SIG-M5 treated with dmso at 0.1 percent for 504 hours (cell line): ENCODE measurements at regions not wholly inside any gene's neighbourhood (a gene's known extent, or its start where the extent isn't known, plus 50 kb on each side); places are given as distances from the start of the nearest gene placed in this dataset.

ENCODE experiments used
- DNase-seq: peaks from one replicate; lab custom pipeline; 2025; ENCODE audit not compliant: unreplicated experiment; lab: John Stamatoyannopoulos, UW

DNA sequence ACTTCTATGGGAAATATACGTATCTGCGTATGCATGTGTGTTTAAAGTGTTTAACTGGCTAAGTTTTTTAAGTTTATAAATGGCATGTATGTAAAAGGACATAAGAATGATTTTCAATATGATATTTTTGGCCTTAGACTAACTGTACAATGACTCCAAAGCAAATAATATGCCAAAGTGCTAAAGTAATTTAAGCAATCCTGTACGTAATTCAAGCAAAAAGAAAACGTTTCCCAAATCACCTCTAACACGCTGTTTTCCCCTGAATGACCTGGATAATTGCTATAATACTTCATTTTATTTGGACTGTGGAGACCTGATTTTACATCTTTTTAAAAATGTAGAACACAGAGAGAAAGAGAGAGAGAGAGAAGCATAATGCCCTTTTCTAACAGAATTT lies 183.0 kb upstream of the HAND2 start:
- DNase-seq, result no peak

DNA sequence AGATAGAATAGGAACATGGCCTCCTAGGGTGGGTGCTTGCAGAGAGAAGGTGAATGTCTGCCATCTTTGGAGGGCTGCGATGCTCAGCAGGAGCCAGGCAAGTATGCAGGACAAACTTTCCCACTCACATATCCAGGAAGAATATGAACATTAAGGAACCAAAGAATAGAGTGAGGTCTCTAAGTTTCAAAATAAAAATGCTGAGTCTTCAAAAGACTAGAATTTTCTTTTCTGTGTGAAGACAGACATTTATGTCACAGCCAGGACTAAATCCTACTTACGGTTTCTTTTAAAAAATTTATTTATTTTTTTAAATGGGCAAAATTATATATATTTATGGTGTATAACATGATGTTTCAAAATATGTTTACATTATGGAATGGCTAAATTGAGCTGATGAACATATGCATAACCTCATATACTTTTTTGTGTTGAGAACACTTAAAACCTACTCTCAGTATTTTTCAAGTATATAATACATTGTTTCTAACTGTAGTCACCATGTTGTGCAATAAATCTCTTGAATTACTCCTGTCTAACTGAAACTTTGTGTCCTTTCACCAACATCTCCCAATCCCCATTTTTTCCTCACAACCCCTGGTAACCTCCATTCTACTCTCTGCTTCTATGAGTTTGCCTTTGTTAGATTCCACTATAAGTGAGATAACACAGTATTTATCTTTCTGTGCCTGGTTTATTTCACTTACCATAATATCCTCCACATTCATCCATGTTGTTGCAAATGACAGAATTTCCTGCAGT lies 177.8 kb upstream of the HAND2 start:
- no peak for DNase-seq

DNA sequence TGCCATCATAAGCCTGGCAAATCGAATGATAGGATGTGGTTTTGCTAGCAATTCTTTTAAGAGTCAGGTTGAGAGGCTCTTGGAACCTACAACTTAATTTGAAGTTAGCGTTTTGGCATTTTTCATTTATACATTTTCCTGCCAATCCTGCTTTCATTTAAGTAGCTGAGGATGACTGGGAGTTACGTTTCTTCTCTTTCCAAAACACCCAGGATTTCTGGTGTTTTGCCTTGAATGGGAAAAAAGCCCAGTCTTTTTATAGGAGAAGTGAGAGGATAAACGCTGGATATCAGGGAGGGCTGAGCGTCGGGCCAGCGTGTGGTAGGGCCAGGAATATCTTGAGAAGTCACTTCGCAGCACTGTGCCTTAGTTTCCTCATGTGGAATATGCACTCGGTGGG lies 174.2 kb upstream of the HAND2 start:
- DNase-seq, result no peak

DNA sequence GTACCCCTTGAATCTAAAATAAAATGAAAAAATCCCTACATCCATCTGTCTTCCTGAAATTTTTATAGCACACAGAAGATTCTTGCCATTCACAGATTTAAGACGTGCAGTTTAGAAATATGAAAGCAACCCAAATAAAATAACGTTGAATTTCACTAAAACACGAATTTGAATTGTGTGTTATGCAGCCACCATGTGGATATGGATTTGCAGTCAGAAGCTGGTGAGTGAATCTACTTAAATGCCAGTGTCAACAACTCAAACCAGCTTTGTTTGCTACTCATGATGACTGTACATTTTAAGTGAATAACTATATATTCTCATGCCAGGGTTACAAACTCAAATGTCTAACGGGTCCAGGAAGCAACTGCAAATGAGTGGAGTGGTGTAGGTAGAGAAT lies 173.0 kb upstream of the HAND2 start:
- DNase-seq, result no peak

DNA sequence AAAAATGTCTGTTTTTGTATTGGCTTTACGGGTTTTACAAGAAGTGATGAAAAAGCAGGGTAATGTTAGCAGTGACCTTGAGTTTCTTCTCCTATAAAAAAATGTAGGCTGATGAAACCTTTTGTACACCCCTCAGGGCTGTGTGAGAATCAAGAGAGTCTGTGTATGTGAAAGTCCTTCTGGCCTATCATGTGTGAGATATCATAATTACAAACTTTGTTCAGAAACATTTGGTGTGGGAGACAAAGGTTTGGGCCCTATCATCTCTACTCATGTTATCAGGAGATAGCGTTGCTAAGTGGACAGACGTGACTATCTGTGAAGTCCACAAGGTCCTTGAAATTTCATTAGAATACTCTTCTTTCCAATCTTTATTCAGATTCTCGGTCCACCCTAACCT lies 170.6 kb upstream of the HAND2 start:
- no peak for DNase-seq

DNA sequence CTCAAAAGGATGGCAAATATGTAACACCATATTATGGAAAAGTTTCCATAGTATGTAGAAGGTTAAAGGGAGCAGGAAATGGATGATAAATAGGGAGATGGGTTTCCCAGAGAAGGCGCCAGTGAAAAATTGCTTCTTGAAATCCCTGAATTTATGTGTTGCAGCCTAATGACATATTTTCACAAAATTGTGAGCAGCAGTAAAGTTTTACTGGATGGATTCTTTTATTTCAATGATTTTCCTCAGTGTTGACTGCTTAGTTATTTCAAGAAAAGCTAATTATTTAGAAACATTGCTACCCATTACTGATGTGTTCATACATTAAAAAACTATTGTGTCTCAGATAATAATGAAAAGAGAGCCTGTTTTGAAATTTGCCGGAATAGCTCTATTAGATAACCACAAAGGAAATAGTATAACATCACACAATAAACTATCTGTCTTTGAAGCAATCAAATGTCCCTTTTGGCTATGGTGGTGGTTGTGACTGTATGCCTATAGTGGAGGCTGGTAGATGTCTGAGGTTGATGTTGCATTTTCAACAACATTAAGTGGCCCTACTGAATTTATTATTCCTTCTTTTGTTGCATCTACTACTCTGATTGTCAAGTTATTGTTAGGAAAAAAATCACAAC lies 169.9 kb upstream of the HAND2 start:
- no peak for DNase-seq

DNA sequence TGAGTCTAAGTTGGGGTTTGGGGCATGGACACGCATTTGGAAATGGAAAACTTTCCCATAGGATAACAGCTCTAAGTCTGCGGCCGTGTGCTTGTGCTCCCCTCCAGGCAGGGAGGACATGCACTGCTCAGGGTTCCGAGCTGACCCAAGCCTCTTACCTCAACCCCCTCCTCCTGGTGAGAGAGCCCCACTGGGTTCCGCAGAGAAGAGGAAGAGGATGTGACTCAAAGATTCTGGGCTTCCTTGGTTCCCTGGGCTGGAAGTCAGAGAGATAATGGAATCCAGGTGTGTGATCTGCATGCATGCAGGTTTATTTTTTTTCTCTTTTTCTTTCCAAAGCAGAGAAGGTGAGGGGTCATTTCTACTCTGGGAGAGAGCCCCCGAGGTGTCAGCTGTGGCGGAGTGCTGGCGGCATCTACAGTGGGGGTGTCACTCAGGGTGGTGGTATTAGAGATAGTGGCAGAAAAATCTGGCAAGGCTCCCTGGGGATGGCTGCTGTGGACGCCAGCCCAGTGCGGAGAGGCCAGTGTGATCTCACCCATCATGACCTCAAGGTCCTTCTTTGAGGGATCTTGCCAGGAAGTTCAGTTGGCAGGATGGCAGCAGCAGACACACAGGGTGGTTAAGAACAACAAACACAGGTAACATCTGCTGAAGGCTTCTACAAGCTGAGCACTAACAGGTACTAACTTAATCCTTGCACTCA lies 168.7 kb upstream of the HAND2 start:
- DNase-seq, result no peak

DNA sequence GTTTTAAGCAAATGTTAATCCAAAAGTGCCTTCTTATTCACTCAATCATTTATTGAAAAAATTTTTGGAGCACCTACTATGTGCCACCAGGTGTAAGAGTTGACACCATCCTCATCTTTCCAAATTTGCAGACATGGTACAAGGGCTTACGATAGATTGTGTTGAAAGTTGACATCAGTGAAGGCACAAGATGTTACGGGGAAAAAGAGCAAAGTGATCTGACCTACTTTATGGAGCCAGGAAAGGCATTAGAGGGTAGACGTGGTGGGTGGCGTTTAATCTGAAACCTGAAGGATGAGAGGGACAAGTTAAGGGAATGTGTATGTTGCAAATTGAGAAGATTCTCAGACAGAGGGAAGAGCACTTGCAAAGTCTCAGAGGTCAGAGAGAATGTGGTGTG lies 167.8 kb upstream of the HAND2 start:
- no peak for DNase-seq

DNA sequence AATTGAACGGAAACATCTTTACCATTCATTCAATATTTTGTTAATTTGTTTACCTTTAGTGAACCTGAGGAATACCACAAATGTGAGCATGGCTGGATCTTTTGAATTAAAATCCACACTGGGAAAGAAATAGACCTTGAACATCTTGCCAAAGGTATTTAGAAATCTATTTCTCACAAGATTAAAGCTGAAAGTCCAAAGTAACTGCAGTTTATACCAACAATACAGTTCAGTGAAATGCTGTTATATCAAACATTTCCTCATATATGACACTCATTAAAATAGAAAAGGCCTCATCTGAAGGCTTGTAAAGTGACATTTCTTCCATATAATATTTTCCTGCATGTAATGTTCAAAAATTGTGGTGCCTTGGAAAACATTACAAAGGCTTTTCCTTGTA lies 166.5 kb upstream of the HAND2 start:
- DNase-seq, result no peak

DNA sequence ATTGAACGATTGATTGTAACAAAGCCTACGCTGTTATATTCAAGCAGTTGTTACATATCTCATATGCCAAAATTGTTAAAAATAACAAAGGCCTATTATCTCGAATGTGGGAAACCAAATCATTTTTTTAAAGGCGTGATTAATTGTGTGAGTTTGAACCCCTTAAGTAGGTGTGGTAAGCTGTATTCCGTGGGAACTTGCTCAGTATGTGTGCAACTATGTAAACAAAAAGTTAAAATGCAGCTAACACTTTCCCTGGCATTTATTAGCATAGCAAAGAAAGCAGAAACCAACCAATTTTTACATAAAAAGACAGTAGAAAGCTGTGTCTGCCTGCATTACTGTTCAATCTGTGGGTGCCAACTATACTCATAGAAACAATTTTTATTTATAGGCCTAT lies 166.0 kb upstream of the HAND2 start:
- DNase-seq, result no peak

DNA sequence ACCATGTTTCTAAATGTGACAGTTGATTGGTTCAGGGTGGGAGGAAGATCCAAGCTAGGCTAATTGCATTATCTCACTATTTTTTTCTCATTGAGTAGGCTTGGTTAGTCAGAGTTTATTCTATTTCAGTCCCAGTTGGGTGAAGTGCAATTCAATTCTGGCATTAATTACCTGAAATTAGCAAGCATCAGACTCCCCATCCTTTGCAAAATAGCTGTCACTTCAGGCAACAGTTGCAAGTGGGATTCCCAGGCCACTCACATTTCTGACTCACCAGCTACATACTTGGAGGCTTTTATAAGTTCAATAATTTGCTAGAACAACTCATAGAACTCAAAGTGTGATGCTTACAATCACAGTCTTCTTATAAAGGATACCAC lies 155.8 kb upstream of the HAND2 start:
- no peak for DNase-seq

DNA sequence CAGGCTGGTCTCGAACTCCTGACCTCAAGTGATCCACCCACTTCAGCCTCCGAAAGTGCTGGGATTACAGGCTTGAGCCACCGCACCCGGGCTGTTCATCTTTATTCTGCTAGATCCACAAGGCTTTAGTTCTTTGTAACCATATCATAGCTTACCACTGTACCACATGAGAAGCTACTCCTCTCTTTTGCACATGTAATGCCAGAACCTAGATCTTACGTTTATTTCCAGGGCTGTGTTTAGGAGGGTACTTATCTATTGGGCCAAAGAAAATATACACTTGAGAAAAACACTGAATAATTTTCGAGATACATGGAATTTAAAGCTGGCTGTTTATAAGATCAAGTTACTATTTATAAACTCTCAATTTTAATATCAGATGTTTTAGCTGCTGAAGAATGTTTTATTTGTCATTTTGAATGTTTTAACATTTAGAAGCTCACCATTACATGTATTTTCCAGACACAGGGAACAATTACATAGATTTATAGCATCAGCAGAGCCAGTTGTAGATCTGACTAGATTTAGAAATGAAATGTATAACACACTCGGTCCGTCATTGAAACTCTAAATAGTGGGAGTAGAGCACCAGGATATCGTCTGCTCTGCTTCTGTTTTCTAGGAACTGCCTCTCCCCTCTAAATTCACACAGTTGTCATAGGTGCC lies 155.3 kb upstream of the HAND2 start:
- no peak for DNase-seq

DNA sequence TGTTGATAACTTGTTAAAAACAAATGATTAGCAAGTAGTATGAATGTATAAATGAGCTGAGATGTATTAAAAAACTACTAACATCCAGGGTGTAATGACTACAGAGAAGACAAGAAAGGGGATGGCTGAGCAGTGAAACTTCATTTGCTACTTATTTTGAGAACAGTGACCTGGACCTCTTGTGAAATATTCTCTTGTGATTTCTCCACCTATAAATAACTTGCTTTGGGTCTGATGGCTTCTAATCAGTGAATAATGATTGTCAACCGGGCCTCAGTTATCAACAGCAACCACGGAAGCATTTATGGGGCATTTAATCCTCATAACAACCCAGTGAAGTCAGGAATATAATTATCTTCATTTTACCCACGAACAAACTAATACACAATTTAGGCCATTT lies 154.2 kb upstream of the HAND2 start:
- no peak for DNase-seq

DNA sequence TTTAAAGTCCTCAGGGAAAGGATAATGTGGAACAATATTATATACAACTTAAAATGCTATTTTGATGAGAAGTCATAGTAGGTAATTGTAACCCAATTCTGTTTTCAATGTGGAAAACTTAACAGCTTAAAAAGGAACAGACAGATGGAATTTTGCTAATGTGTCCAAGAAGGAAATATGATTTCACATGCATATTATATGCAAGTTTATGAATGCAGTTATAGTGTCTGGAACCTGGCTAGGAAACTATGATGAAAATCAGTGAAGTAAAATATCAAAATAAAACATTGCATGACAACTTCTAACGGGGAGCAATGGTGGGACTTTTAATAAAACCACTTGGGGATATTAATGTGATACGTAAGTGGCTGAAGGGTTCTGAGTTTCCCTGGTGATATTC lies 152.6 kb upstream of the HAND2 start:
- DNase-seq, result no peak

DNA sequence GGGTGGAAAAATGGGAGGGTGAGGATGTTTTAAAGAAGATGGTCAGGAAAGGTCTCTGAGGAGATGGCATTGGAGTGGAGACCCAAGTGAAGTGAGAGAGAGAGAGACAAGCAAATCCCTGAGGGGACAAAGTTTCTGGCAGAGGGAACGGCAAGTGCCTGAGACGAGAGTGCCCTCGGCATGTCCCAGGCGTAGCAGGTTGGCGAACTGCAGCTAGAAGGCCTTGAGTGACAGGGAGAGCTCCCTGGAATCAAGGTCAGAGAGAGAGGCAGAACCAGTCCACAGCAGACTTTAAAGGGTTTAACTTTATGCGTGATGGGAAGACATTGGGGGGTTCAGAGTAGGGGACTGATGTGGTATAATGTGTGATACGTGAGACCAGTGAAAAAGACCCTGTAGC lies 150.2 kb upstream of the HAND2 start:
- no peak for DNase-seq

DNA sequence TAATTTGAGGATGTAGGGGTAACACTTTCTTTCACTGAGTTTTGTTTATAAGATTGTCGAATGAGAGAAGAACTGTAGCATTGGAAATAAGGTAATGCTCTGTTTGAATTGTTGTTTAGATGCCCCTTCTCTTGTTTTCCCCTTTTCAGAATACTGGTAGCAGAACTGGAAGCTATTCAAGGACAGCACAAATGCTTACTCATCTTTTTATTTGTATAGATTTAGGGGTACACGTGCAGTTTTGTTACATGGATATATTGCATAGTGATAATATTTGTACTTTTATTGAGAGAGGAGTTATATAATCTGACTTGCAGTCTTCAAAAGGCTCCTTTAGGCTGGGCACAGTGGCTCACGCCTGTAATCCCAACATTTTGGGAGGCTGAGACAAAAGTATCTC lies 145.4 kb upstream of the HAND2 start:
- no peak for DNase-seq

DNA sequence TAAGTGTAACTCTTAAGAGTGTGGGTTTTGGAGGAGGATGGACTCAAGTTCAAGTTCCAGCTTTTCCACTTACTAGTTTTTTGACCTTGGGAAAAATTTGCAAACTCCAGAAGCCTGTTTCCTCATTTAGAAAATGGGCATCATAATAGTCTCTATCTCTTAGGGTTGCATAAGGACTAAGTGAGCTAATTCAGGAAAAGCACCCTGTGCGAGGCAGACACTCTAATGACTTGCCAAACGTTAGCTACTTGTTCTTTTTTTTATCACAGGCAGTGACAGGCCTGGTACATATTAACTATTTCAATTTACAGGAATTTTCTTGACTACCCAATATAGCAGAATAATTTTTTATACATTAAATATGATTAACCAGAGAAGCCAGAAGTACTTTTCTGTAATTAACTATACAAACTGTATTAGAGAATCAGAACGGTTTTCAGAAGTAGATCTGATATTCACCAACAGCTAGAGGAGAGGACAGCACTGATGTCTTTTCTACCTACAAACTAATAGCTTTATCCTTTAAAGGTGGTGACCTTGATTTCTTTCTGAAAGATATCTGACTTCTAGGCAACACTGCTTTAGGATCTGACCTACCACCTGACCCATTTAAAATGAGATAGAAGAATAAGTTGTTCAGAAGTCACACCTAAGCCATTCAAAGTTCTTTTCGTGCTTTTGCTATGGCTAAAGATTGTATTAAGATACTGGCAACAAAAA lies 139.6 kb upstream of the HAND2 start:
- no peak for DNase-seq

DNA sequence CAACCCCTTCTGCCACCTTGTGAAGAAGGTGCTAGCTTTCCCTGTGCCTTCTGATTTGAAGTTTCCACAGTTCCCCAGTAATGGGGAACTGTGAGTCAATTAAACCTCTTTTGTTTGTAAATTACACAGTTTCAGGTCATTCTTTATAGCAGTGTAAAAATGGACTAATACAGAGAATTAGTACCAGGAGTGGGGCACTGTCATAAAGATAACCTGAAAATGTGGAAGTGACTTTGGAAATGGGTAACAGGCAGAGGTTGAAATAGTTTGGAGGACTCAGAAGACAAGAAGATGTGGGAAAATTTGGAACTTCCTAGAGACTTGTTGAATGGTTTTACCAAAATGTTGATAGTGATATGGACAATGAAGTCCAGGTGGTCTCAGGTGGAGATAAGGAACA lies 131.0 kb upstream of the HAND2 start:
- no peak for DNase-seq

DNA sequence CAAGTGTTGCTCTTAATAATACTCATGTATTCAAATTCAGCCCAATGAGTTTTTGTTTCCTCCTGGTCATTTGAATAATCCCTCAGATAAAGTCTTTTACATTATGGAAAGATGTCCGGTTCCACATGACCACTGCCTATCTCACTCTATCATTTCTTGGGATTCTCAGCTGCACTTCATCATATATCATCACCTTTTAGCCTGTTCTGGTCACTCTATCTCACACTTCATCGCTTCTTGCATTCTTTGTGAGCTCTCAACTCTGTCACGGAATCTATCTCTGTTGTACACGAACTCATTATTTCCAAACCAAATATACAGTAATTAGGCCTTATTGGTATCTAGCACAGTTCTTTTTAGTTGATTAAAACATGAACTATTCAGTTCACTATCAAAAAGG lies 126.9 kb upstream of the HAND2 start:
- no peak for DNase-seq

DNA sequence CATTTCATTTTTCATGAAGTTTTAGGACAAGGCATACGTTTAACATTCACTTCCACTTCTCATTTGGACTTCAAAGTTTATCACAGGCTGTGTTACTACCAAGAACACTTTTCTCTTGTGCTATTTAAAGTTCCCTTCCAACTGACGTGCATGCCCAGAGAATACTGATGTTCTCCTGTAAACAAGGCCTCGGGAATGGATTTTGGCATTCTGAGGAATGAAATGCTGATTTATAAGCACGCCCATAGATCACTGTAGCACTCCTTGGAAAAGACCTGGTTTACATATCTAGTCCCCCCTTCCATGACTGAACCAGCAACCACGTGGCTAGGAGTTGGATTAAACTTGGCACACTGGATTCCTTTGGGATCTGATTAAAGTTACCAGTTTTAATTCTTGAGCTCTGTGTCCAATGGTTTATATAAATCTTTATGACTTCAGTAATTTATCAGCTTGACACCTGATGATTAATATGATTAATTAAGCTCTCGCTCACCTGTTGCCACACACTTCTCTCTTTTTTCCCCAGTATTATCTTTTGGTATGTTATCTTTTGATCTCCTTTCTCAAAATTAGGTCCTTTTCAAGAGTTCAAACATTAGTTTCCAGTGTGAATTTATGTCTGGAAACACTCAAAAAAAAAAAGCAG lies 122.4 kb upstream of the HAND2 start:
- no peak for DNase-seq
